GM08714 (cell line): ENCODE measurements at regions not wholly inside any gene's neighbourhood (a gene's known extent, or its start where the extent isn't known, plus 50 kb on each side); places are given as distances from the start of the nearest gene placed in this dataset.
"Not testable (repeated sequence)": the region's sequence is repeated elsewhere in the genome, so short reads cannot be mapped to it uniquely, and the experiment has no call there.

ENCODE experiments used
- H3K4me3 ChIP-seq: fragments of 200-500 bp; sonication (Bioruptor generic); 2 replicates; pipeline ENCODE4 v1.5.1; 2014; ENCODE audit warnings: mild to moderate bottlenecking, low read length, inconsistent platforms
- ZNF274 ChIP-seq: IDR thresholded peaks from 2 replicates; pipeline ENCODE4 v1.6.1; 2012; ENCODE audit warnings: mild to moderate bottlenecking, low read depth, low read length

- no peak overlapping the region for H3K4me3 ChIP-seq
- TF ChIP-seq ZNF274, result no peak
These were observed 383.0 kb upstream of the TENM3 start for GRCh38 chr4:181860157-181860556.

GRCh38 chr4:181860668-181861067, 382.5 kb upstream of the TENM3 start:
- no peak for TF ChIP-seq ZNF274
- no peak overlapping the region for H3K4me3 ChIP-seq

GRCh38 chr4:181863856-181864255, 379.3 kb upstream of the TENM3 start:
- H3K4me3 ChIP-seq, result no peak overlapping the region
- no peak for TF ChIP-seq ZNF274

GRCh38 chr4:181870326-181870725, 372.9 kb upstream of the TENM3 start:
- H3K4me3 ChIP-seq, result no peak overlapping the region
- no peak for TF ChIP-seq ZNF274

GRCh38 chr4:181874602-181875001, 368.6 kb upstream of the TENM3 start:
- H3K4me3 ChIP-seq, result no peak overlapping the region
- no peak for TF ChIP-seq ZNF274

GRCh38 chr4:181877329-181877848, 365.8 kb upstream of the TENM3 start:
- H3K4me3 ChIP-seq, result no peak overlapping the region
- no peak for TF ChIP-seq ZNF274

- TF ChIP-seq ZNF274, result no peak
- H3K4me3 ChIP-seq, result no peak overlapping the region
These were observed 353.2 kb upstream of the TENM3 start for GRCh38 chr4:181890031-181890430.

GRCh38 chr4:181890911-181891310, 352.3 kb upstream of the TENM3 start:
- H3K4me3 ChIP-seq, result no peak overlapping the region
- no peak for TF ChIP-seq ZNF274

GRCh38 chr4:181896614-181897013, 346.6 kb upstream of the TENM3 start:
- no peak for TF ChIP-seq ZNF274

GRCh38 chr4:181897935-181898334, 345.3 kb upstream of the TENM3 start:
- H3K4me3 ChIP-seq, result no peak overlapping the region
- no peak for TF ChIP-seq ZNF274

More at GRCh38 chr4:181896614-181897013, 346.6 kb upstream of the TENM3 start:
- no peak overlapping the region for H3K4me3 ChIP-seq

GRCh38 chr4:181902404-181902803, 340.8 kb upstream of the TENM3 start:
- H3K4me3 ChIP-seq, result not testable (repeated sequence)

- no peak overlapping the region for H3K4me3 ChIP-seq
- TF ChIP-seq ZNF274, result no peak
These were observed 337.5 kb upstream of the TENM3 start for GRCh38 chr4:181905708-181906107.

GRCh38 chr4:181908168-181908567, 335.0 kb upstream of the TENM3 start:
- no peak for TF ChIP-seq ZNF274
- no peak overlapping the region for H3K4me3 ChIP-seq

- no peak for TF ChIP-seq ZNF274
- no peak overlapping the region for H3K4me3 ChIP-seq
These were observed 333.8 kb upstream of the TENM3 start for GRCh38 chr4:181909368-181909767.

GRCh38 chr4:181911420-181911819, 331.8 kb upstream of the TENM3 start:
- no peak for TF ChIP-seq ZNF274
- no peak overlapping the region for H3K4me3 ChIP-seq

GRCh38 chr4:181933471-181933870, 309.7 kb upstream of the TENM3 start:
- TF ChIP-seq ZNF274, result no peak
- no peak overlapping the region for H3K4me3 ChIP-seq

- no peak for TF ChIP-seq ZNF274
- no peak overlapping the region for H3K4me3 ChIP-seq
These were observed 304.6 kb upstream of the TENM3 start for GRCh38 chr4:181938631-181939030.
